ENCODE measurements at regions not wholly inside any gene's neighbourhood (a gene's known extent, or its start where the extent isn't known, plus 50 kb on each side); places are given as distances from the start of the nearest gene placed in this dataset.
"Not testable (repeated sequence)": the region's sequence is repeated elsewhere in the genome, so short reads cannot be mapped to it uniquely, and the experiment has no call there.

GRCh38 chr14:30238936-30239335 lies 311.3 kb upstream of the PRKD1 start:
- Mint-ChIP-seq H3K4me3 (no peak overlapping the region), H3K9me3 (no peaks in the 10 kb centered on the region), H3K27ac (no peak overlapping the region), H3K36me3 (ENCODE audit: low read depth) (no peaks in the 10 kb centered on the region), H3K27me3 (ENCODE audit: low read depth) (peaks cover 4% of the 10 kb centered on the region), H3K4me1 (ENCODE audit: low read depth) (no peaks in the 10 kb centered on the region)

DNA sequence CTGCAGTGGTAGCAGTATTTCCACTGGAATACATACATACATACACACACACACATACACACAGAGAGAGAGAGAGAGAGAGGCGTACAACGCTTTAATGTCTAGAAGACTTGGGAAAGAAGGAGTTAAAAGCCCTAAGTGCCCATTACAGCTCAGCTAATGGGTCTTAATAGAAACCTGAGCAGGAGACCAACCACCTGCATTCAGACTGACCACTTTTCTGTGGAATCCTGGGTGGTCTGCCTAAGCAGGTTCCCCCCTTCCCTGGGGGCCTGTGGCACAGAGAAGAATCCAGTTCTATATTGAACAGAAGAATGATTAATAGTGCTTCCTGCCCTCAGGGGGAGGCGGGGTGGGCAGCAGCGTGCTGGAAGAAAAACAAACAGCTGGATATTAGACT lies 312.4 kb upstream of the PRKD1 start:
- Mint-ChIP-seq H3K4me1 (ENCODE audit: low read depth) (no peaks in the 10 kb centered on the region), H3K4me3 (no peak overlapping the region), H3K27ac (no peak overlapping the region), H3K36me3 (ENCODE audit: low read depth) (no peaks in the 10 kb centered on the region), H3K9me3 (no peaks in the 10 kb centered on the region), H3K27me3 (ENCODE audit: low read depth) (peaks cover 4% of the 10 kb centered on the region)

- Mint-ChIP-seq H3K36me3 (ENCODE audit: low read depth) (no peaks in the 10 kb centered on the region), H3K27me3 (ENCODE audit: low read depth) (peaks cover 4% of the 10 kb centered on the region), H3K9me3 (no peaks in the 10 kb centered on the region), H3K4me1 (ENCODE audit: low read depth) (no peaks in the 10 kb centered on the region), H3K27ac (no peak overlapping the region), H3K4me3 (no peak overlapping the region)
These were observed 313.0 kb upstream of the PRKD1 start for GRCh38 chr14:30240685-30241084.

GRCh38 chr14:30242744-30243143 lies 315.1 kb upstream of the PRKD1 start:
- Mint-ChIP-seq H3K36me3 (ENCODE audit: low read depth) (no peaks in the 10 kb centered on the region), H3K27ac (no peak overlapping the region), H3K9me3 (no peaks in the 10 kb centered on the region), H3K4me3 (no peak overlapping the region), H3K27me3 (ENCODE audit: low read depth) (peaks cover 4% of the 10 kb centered on the region), H3K4me1 (ENCODE audit: low read depth) (no peaks in the 10 kb centered on the region)

GRCh38 chr14:30243207-30243606 lies 315.6 kb upstream of the PRKD1 start:
- Mint-ChIP-seq H3K27me3 (ENCODE audit: low read depth) (peaks cover 4% of the 10 kb centered on the region), H3K4me1 (ENCODE audit: low read depth) (no peaks in the 10 kb centered on the region), H3K36me3 (ENCODE audit: low read depth) (no peaks in the 10 kb centered on the region), H3K4me3 (no peak overlapping the region), H3K9me3 (no peaks in the 10 kb centered on the region), H3K27ac (no peak overlapping the region)

- Mint-ChIP-seq H3K4me3 (no peak overlapping the region), H3K36me3 (ENCODE audit: low read depth) (no peaks in the 10 kb centered on the region), H3K4me1 (ENCODE audit: low read depth) (no peaks in the 10 kb centered on the region), H3K9me3 (no peaks in the 10 kb centered on the region), H3K27ac (no peak overlapping the region), H3K27me3 (ENCODE audit: low read depth) (peaks cover 4% of the 10 kb centered on the region)
These were observed 315.2 kb upstream of the G2E3 start for GRCh38 chr14:30243805-30244204.

- H3K9me3 Mint-ChIP-seq; H3K4me3 Mint-ChIP-seq; H3K4me1 Mint-ChIP-seq (ENCODE audit: low read depth); H3K27me3 Mint-ChIP-seq (ENCODE audit: low read depth); H3K36me3 Mint-ChIP-seq (ENCODE audit: low read depth); H3K27ac Mint-ChIP-seq: not testable (repeated sequence)
These were observed 314.6 kb upstream of the G2E3 start for GRCh38 chr14:30244348-30244747.

DNA sequence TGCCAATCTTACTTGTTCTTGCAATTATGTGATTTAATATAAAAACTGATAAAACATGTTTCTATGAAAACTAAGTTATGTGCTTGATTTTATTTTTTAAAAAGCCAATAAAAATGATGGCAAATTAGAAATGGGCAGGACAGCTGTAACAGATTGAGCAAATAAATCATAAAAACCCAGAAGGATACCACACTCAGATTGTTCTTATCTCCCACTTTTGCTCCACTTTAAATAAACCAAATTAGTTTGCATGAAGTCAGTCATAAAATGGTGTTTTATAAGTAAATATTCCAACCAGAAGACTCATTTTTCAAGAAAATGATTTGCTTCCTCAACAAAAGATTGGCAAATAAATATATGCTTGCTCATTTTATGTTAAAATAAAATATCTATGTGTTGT lies 307.9 kb upstream of the G2E3 start:
- Mint-ChIP-seq H3K4me3 (no peak overlapping the region), H3K4me1 (ENCODE audit: low read depth) (no peaks in the 10 kb centered on the region), H3K36me3 (ENCODE audit: low read depth) (no peaks in the 10 kb centered on the region), H3K27ac (no peak overlapping the region), H3K9me3 (no peaks in the 10 kb centered on the region), H3K27me3 (ENCODE audit: low read depth) (no peaks in the 10 kb centered on the region)

DNA sequence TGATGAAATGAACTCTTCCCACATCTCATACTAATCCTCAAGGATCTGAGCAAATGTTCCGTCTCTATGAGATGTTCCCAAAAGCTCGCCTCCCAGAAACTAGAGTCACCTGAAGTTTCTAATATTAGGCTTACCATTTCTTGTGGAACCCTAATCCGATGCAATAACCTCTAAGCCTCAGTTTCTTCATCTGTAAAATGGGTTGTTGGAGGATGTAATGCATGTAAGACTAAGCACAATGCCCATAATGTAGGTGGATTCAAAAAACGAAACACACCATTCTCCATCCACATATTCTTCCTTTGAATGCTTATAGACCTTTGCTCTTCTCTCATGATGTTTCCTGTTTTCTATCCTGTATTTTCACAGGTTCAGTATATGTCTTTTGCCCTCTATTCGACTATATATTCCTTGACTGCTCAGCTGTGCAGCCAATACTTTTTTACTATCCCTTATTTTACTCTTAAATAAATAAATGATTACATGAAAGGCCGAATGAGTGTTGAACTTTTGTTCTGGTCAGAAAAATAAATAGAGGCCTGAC lies 307.3 kb upstream of the G2E3 start:
- Mint-ChIP-seq H3K9me3 (no peaks in the 10 kb centered on the region), H3K36me3 (ENCODE audit: low read depth) (no peaks in the 10 kb centered on the region), H3K27me3 (ENCODE audit: low read depth) (no peaks in the 10 kb centered on the region), H3K27ac (no peak overlapping the region), H3K4me3 (no peak overlapping the region), H3K4me1 (ENCODE audit: low read depth) (no peaks in the 10 kb centered on the region)

GRCh38 chr14:30252151-30252550 lies 306.8 kb upstream of the G2E3 start:
- Mint-ChIP-seq H3K4me3 (no peak overlapping the region), H3K4me1 (ENCODE audit: low read depth) (no peaks in the 10 kb centered on the region), H3K27ac (no peak overlapping the region), H3K9me3 (no peaks in the 10 kb centered on the region), H3K27me3 (ENCODE audit: low read depth) (no peaks in the 10 kb centered on the region), H3K36me3 (ENCODE audit: low read depth) (no peaks in the 10 kb centered on the region)

GRCh38 chr14:30252783-30253674 lies 305.9 kb upstream of the G2E3 start:
- Mint-ChIP-seq H3K4me3 (no peak overlapping the region), H3K27ac (no peak overlapping the region), H3K27me3 (ENCODE audit: low read depth) (no peaks in the 10 kb centered on the region), H3K9me3 (no peaks in the 10 kb centered on the region), H3K36me3 (ENCODE audit: low read depth) (no peaks in the 10 kb centered on the region), H3K4me1 (ENCODE audit: low read depth) (no peaks in the 10 kb centered on the region)

DNA sequence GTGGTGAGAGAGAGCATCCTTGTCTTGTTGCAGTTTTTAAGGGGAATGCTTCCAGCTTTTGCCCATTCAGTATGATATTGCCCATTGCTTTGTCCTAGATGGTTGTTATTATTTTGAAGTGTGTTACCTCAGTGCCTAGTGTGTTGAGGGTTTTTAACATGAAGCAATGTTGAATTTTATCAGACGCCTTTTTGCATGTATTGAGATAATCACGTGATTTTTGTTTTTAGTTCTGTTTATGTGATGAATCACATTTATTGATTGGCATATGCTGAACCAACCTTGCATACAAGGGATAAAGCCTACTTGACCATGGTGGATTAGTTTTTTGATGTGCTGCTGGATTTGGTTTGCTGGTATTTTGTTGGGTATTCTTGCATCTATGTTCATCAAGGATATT lies 302.3 kb upstream of the G2E3 start:
- Mint-ChIP-seq H3K36me3 (ENCODE audit: low read depth) (no peaks in the 10 kb centered on the region), H3K4me3 (no peak overlapping the region), H3K27me3 (ENCODE audit: low read depth) (no peaks in the 10 kb centered on the region), H3K9me3 (no peaks in the 10 kb centered on the region), H3K4me1 (ENCODE audit: low read depth) (no peaks in the 10 kb centered on the region), H3K27ac (no peak overlapping the region)

DNA sequence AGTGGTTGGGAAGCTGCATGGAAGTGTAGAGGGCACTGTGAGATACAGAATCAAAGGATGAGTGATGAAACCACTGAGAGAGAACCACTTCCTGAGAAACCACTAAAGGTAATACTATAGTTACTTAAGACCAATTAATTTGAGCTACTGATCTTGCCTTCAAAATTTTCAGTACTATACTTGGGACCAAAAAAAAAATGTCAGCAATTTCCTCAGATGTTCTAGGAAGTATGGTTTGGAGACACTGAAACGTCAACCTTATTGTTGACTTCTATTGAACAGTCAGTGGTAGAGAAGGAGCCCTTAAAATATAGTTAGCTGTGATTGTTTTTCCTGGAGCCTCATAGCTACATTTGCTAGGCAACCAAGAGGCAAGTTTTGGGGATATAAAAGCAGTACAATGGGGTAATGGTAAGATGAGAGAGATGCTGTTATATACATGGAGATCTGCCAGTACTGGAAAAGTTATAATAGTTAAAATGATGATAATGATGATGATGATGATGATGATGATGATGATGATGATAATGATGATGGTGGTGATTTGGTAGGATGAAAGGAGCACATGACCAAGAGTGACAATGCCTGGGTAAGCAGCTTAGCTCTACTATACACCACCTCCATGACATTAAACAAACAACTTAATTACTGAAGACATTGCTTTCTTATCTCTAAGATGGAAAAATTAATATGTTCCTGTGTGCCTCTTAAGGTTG lies 300.9 kb upstream of the G2E3 start:
- no peaks in the 10 kb centered on the region for H3K9me3 Mint-ChIP-seq
- H3K36me3 Mint-ChIP-seq (ENCODE audit: low read depth), result no peaks in the 10 kb centered on the region
- no peaks in the 10 kb centered on the region for H3K4me1 Mint-ChIP-seq (ENCODE audit: low read depth)
- no peak overlapping the region for H3K27ac Mint-ChIP-seq
- H3K27me3 Mint-ChIP-seq (ENCODE audit: low read depth), result no peaks in the 10 kb centered on the region
- no peak overlapping the region for H3K4me3 Mint-ChIP-seq

- Mint-ChIP-seq H3K4me1 (ENCODE audit: low read depth) (no peaks in the 10 kb centered on the region), H3K4me3 (no peak overlapping the region), H3K36me3 (ENCODE audit: low read depth) (no peaks in the 10 kb centered on the region), H3K9me3 (no peaks in the 10 kb centered on the region), H3K27me3 (ENCODE audit: low read depth) (no peaks in the 10 kb centered on the region), H3K27ac (no peak overlapping the region)
These were observed 297.9 kb upstream of the G2E3 start for GRCh38 chr14:30260833-30261607.
